HG02759 (cell line): ENCODE measurements at regions not wholly inside any gene's neighbourhood (a gene's known extent, or its start where the extent isn't known, plus 50 kb on each side); places are given as distances from the start of the nearest gene placed in this dataset.

Experiments used
- ATAC-seq: cut with Tn5 transposase; IDR thresholded peaks from one replicate; pipeline ENCODE4 v1.9.1; 2021; ENCODE audit warnings: mild to moderate bottlenecking, moderate library complexity; ENCODE audit not compliant: unreplicated experiment

- no peak for ATAC-seq
These were observed 362.6 kb upstream of the MGMT start for GRCh38 chr10:129104266-129105045.

GRCh38 chr10:129105266-129105665 is 361.8 kb upstream of the MGMT start:
- no peak for ATAC-seq

- no peak for ATAC-seq
These were observed 360.7 kb upstream of the MGMT start for GRCh38 chr10:129106314-129106713.

GRCh38 chr10:129107525-129107924 is 359.5 kb upstream of the MGMT start:
- ATAC-seq, result no peak

GRCh38 chr10:129108378-129108777 is 358.7 kb upstream of the MGMT start:
- no peak for ATAC-seq

- ATAC-seq, result no peak
These were observed 358.0 kb upstream of the MGMT start for GRCh38 chr10:129108994-129109393.

GRCh38 chr10:129110780-129111179 is 356.3 kb upstream of the MGMT start:
- no peak for ATAC-seq

- ATAC-seq, result no peak
These were observed 355.1 kb upstream of the MGMT start for GRCh38 chr10:129111922-129112321.

- no peak for ATAC-seq
These were observed 352.5 kb upstream of the MGMT start for GRCh38 chr10:129114588-129114987.

GRCh38 chr10:129116371-129116770 is 350.7 kb upstream of the MGMT start:
- no peak for ATAC-seq

- no peak for ATAC-seq
These were observed 346.6 kb upstream of the MGMT start for GRCh38 chr10:129120441-129120840.

- no peak for ATAC-seq
These were observed 344.2 kb upstream of the MGMT start for GRCh38 chr10:129122846-129123245.

- ATAC-seq, result no peak
These were observed 343.6 kb upstream of the MGMT start for GRCh38 chr10:129123428-129123827.

GRCh38 chr10:129126982-129127381 is 340.1 kb upstream of the MGMT start:
- no peak for ATAC-seq

GRCh38 chr10:129131457-129132132 is 335.4 kb upstream of the MGMT start:
- ATAC-seq, result no peak

- ATAC-seq, result no peak
These were observed 333.2 kb upstream of the MGMT start for GRCh38 chr10:129133856-129134255.

GRCh38 chr10:129134371-129134770 is 332.7 kb upstream of the MGMT start:
- ATAC-seq, result no peak

GRCh38 chr10:129135624-129136023 is 331.4 kb upstream of the MGMT start:
- no peak for ATAC-seq

- ATAC-seq, result no peak
These were observed 331.0 kb upstream of the MGMT start for GRCh38 chr10:129136074-129136473.

GRCh38 chr10:129136951-129137350 is 330.1 kb upstream of the MGMT start:
- ATAC-seq, result no peak

GRCh38 chr10:129140921-129141885 is 325.8 kb upstream of the MGMT start:
- no peak for ATAC-seq
